ENCODE measurements at regions not wholly inside any gene's neighbourhood (a gene's known extent, or its start where the extent isn't known, plus 50 kb on each side); places are given as distances from the start of the nearest gene placed in this dataset.
A peak's percentile ranks its signal among the peaks of the same experiment; 100 is the strongest.
"Not testable (repeated sequence)": the region's sequence is repeated elsewhere in the genome, so short reads cannot be mapped to it uniquely, and the experiment has no call there.

- H3K4me1 ChIP-seq: peaks cover 20 to 58% (median 34%) of the 10 kb centered on the region in 4 donors
- in situ Hi-C loops (cut with MboI; ENCODE audit: low pct_ligation_motif_present in 1 of 4, low pct_unique_long_range_greater_than_20kb in 1 of 4, low sequenced_read_pairs in 3 of 4) (no loop called here), intact Hi-C loops (cut with DNase I; ENCODE audit: low total_unique reads) (no loop called here)
- DNase-seq: no peak
- TF ChIP-seq POLR2AphosphoS5 (IDR thresholded peaks at IDR 0.05): no peak
- TF ChIP-seq, protein P1, sequence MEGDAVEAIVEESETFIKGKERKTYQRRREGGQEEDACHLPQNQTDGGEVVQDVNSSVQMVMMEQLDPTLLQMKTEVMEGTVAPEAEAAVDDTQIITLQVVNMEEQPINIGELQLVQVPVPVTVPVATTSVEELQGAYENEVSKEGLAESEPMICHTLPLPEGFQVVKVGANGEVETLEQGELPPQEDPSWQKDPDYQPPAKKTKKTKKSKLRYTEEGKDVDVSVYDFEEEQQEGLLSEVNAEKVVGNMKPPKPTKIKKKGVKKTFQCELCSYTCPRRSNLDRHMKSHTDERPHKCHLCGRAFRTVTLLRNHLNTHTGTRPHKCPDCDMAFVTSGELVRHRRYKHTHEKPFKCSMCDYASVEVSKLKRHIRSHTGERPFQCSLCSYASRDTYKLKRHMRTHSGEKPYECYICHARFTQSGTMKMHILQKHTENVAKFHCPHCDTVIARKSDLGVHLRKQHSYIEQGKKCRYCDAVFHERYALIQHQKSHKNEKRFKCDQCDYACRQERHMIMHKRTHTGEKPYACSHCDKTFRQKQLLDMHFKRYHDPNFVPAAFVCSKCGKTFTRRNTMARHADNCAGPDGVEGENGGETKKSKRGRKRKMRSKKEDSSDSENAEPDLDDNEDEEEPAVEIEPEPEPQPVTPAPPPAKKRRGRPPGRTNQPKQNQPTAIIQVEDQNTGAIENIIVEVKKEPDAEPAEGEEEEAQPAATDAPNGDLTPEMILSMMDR (IDR thresholded peaks at IDR 0.05): no peak
- no peak for TF ChIP-seq POLR2A (IDR thresholded peaks at IDR 0.05)
- TF ChIP-seq EP300 (IDR thresholded peaks at IDR 0.05; ENCODE audit: low read depth): no peak
- H3K27me3 ChIP-seq: no peaks in the 10 kb centered on the region
- no peaks in the 10 kb centered on the region for H3K36me3 ChIP-seq
- peak overlapping the region; percentile 43 to 71 (median 58) for H3K27ac ChIP-seq
- WGBS, 2 donors (ENCODE audit: low coverage in 1 of 2): 67 to 75% methylated on average over 3 of the region's 3 CpGs
- no peaks in the 10 kb centered on the region for H3K9me3 ChIP-seq
- H3K4me3 ChIP-seq: no peak overlapping the region
These were observed 90.8 kb upstream of the KLF6 start for GRCh38 chr10:3875842-3876235.

DNA sequence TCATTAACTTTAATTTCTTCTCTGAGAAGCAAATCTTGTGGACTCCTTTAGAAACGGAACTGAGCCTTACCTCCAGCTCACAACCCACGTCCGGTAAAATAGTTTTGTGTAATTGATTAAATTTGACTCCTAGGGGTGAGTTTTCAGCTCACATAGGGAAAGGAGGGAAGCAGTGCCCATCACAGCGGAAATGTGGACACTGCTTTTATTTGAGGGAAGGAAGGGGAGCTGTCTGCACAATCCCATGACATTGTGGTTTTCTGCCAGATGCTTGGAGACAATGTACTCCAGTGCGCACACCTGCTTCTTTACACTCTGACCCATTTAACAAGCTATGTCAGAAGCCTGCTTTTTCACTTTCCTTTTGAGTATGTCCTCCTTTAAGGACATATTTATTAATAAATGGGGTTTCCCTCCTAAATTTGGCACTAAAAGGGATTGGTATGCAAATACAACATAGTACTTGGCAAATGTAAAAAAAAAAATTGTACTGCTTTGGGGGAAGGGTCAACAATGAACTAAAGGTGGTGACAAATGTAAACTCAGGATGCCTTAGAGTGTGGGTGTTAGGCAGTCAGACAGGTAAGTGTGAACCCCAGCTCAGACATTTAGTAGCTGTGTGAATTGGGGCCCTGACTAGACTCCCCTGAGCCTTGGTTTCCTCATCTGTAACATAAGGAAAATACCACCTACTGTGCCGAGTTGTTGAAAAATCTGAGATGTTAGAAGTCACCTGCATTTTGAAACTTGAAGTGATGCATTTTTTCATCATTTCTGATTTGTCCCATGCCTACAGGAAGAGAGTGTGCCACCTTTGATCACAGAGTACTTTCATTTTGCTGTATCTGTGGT lies 90.2 kb upstream of the KLF6 start:
- 41% methylated on average over 6 of the region's 6 CpGs; no CpG with 5 or more reads in 1 of the 2 donors for whole genome bisulfite sequencing, 2 donors (ENCODE audit: low coverage in 1 of 2)
- Histone ChIP-seq H3K9me3 (no peaks in the 10 kb centered on the region), H3K36me3 (no peaks in the 10 kb centered on the region), H3K27me3 (no peaks in the 10 kb centered on the region), H3K4me3 (no peak overlapping the region), H3K27ac (peak overlapping the region; percentile 43 to 71 (median 58)), H3K4me1 (peaks cover 20 to 58% (median 34%) of the 10 kb centered on the region in 4 donors)
- intact Hi-C loops (cut with DNase I; ENCODE audit: low total_unique reads) (no loop called here), in situ Hi-C loops (cut with MboI; ENCODE audit: low pct_ligation_motif_present in 1 of 4, low pct_unique_long_range_greater_than_20kb in 1 of 4, low sequenced_read_pairs in 3 of 4) (no loop called here)
- TF ChIP-seq POLR2A (IDR thresholded peaks at IDR 0.05): no peak
- TF ChIP-seq POLR2AphosphoS5 (IDR thresholded peaks at IDR 0.05): peak in 1 of 3 donors; percentile 57
- peak; percentile 48 for DNase-seq

GRCh38 chr10:3874610-3874989 lies 89.6 kb upstream of the KLF6 start:
- in situ Hi-C loops (cut with MboI; ENCODE audit: low pct_ligation_motif_present in 1 of 4, low pct_unique_long_range_greater_than_20kb in 1 of 4, low sequenced_read_pairs in 3 of 4); intact Hi-C loops (cut with DNase I; ENCODE audit: low total_unique reads); H3K4me3 ChIP-seq; H3K27me3 ChIP-seq; H3K36me3 ChIP-seq; H3K9me3 ChIP-seq; DNase-seq: not testable (repeated sequence)
- Histone ChIP-seq H3K27ac (peak overlapping the region; percentile 43 to 71 (median 58)), H3K4me1 (peaks cover 20 to 64% (median 35%) of the 10 kb centered on the region in 4 donors)
- WGBS, 2 donors (ENCODE audit: low coverage in 1 of 2): 64 to 67% methylated on average over 1 to 4 of the region's 4 CpGs

DNA sequence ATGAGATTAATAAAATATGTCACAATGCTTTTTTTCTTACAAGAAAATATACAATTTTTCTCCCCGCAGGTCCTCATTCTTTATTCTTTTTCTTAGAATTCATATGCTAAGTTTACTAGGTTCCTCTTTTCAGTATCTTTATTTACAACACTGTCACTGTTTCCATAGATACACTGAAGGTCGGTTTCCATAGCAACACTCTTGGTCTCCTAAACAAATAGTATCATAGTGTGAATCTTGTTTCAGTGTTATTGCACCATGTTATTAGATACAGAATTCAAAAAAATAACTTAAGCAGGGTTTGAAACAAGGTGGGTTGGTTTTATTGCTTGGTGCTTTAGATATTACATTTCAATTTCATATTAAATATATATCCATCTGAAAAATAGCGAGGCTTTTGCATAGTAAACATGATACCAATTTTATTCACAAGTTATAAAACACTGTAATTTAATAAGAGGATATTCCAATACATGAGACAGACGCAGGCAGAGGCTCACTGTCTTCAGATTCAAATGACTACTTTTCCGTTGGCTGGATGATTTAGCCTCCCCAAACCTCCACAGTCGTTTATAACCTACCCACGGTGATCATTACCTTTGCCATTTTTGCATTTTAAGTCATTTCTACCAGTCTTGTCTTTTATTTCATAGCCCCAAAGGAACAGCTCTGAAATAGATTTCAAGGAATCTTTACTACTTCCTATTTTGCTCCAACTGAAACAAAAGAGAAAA lies 88.9 kb upstream of the KLF6 start:
- Histone ChIP-seq H3K9me3 (no peaks in the 10 kb centered on the region), H3K4me3 (no peak overlapping the region), H3K4me1 (peaks cover 20 to 70% (median 38%) of the 10 kb centered on the region in 4 donors), H3K27me3 (no peaks in the 10 kb centered on the region), H3K27ac (peak overlapping the region; percentile 43 to 71 (median 58)), H3K36me3 (no peaks in the 10 kb centered on the region)
- intact Hi-C loops (cut with DNase I; ENCODE audit: low total_unique reads): no loop called here
- DNase-seq: no peak
- TF ChIP-seq, protein P1 (IDR thresholded peaks at IDR 0.05): no peak
- peak in 1 of 3 donors; percentile 6 for TF ChIP-seq POLR2AphosphoS5 (IDR thresholded peaks at IDR 0.05)
- TF ChIP-seq EP300 (IDR thresholded peaks at IDR 0.05; ENCODE audit: low read depth): peak; percentile 19
- 32 to 39% methylated on average over 7 of the region's 7 CpGs for WGBS, 2 donors (ENCODE audit: low coverage in 1 of 2)
- in situ Hi-C loops (cut with MboI; ENCODE audit: low pct_ligation_motif_present in 1 of 4, low pct_unique_long_range_greater_than_20kb in 1 of 4, low sequenced_read_pairs in 3 of 4): no loop called here

DNA sequence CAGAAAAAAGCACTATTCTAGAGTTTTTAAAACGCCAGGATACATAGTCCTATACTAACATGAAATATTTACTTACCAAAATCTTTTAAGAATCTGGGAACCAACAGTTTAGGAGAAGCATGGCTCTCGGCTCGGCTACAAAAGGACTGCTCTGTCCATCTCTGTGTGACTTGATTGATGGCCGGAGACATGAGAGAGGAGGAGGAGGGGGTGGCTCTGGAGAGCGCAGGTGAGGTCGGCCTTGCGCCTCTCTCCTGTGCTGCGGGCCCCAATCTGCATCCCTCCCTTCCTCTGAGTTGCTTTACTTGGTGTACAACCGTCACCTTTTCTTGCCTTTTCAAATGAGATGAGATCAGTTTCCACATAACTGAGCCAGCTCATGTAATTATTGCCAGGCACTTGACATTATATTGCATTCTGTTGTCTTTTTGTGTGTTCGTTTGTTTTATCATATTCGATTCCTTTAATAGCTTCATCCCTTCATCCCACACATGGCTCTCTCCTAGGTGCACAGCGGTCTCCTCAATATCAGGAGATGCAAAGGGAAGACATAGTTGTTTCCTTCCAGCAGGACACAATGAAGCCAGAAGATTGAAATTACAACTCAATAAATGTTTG lies 87.8 kb upstream of the KLF6 start:
- Histone ChIP-seq H3K4me3 (no peak overlapping the region), H3K36me3 (no peaks in the 10 kb centered on the region), H3K4me1 (peaks cover 19 to 81% (median 45%) of the 10 kb centered on the region in 4 donors), H3K27ac (peak overlapping the region in 2 of 4 donors; percentile 36 to 45), H3K9me3 (no peaks in the 10 kb centered on the region), H3K27me3 (no peaks in the 10 kb centered on the region)
- DNase-seq: no peak
- TF ChIP-seq POLR2AphosphoS5 (IDR thresholded peaks at IDR 0.05) (no peak), POLR2A (IDR thresholded peaks at IDR 0.05) (no peak), EP300 (IDR thresholded peaks at IDR 0.05; ENCODE audit: low read depth) (no peak)
- TF ChIP-seq, protein P1 (IDR thresholded peaks at IDR 0.05): no peak
- WGBS, 2 donors (ENCODE audit: low coverage in 1 of 2): 87% methylated on average over 9 to 12 of the region's 12 CpGs
- in situ Hi-C loops (cut with MboI; ENCODE audit: low pct_ligation_motif_present in 1 of 4, low pct_unique_long_range_greater_than_20kb in 1 of 4, low sequenced_read_pairs in 3 of 4) (no loop called here), intact Hi-C loops (cut with DNase I; ENCODE audit: low total_unique reads) (no loop called here)
